Naive thymus-derived CD8-positive, alpha-beta T cell (primary cell): ENCODE measurements at regions not wholly inside any gene's neighbourhood (a gene's known extent, or its start where the extent isn't known, plus 50 kb on each side); places are given as distances from the start of the nearest gene placed in this dataset.
"Not testable (repeated sequence)": the region's sequence is repeated elsewhere in the genome, so short reads cannot be mapped to it uniquely, and the experiment has no call there.

ENCODE experiments used
- ATAC-seq, 2 donors: fragments of 150-1000 bp; cut with Tn5 transposase in 1 of 2; sonication (Bioruptor Pico), chemical (Tn5 transposase) in 1 of 2; 1 replicate in 1 of 2; 2 replicates in 1 of 2; pipeline ENCODE4 v1.10.0; 2021; ENCODE audit warnings: mild to moderate bottlenecking in 2 of 2, moderate library complexity in 2 of 2
- POLR2A ChIA-PET: fragments of 350-600 bp; sonication (Branson Sonifier 250); formaldehyde crosslinking; loops from one replicate; lab custom pipeline; 2021; ENCODE audit warnings: antibody characterized with exemption; lab: Charles Lee
- DNase-seq, 10 donors: peaks; one replicate each; pipeline versions ENCODE4 v3.0.0 to v3.0.0-alpha.2; 2020 to 2022
- H3K27ac Mint-ChIP-seq, 10 donors: one replicate each; pipeline ENCODE4 v1.8.0; 2020 to 2022; ENCODE audit warnings: mild to moderate bottlenecking in 10 of 10, mixed read lengths in 10 of 10, moderate library complexity in 4 of 10, inconsistent platforms in 1 of 10
- H3K27me3 Mint-ChIP-seq, 5 donors: one replicate each; pipeline ENCODE4 v1.8.0; 2021 to 2022; ENCODE audit warnings: mixed read lengths in 5 of 5
- H3K36me3 Mint-ChIP-seq, 3 donors: one replicate each; pipeline ENCODE4 v1.8.0; 2020 to 2022; ENCODE audit warnings: mixed read lengths in 3 of 3, mild to moderate bottlenecking in 2 of 3, inconsistent platforms in 1 of 3
- H3K4me1 Mint-ChIP-seq, 4 donors: one replicate each; pipeline ENCODE4 v1.8.0; 2021 to 2022; ENCODE audit warnings: mixed read lengths in 4 of 4
- H3K4me3 Mint-ChIP-seq, 10 donors: one replicate each; pipeline ENCODE4 v1.8.0; 2020 to 2022; ENCODE audit warnings: mild to moderate bottlenecking in 10 of 10, mixed read lengths in 10 of 10, moderate library complexity in 6 of 10, inconsistent platforms in 1 of 10
- H3K9me3 Mint-ChIP-seq, 9 donors: one replicate each; pipeline ENCODE4 v1.8.0; 2020 to 2022; ENCODE audit warnings: mixed read lengths in 9 of 9, mild to moderate bottlenecking in 3 of 9, inconsistent platforms in 1 of 9, moderate library complexity in 1 of 9

GRCh38 chr2:208571764-208572131, 165.2 kb downstream of the PTH2R start:
- POLR2A ChIA-PET, result no interaction called here
- no peak for DNase-seq
- Mint-ChIP-seq H3K9me3 (peaks cover 0 to 27% (median 2%) of the 10 kb centered on the region in 9 donors), H3K36me3 (no peaks in the 10 kb centered on the region), H3K4me1 (no peaks in the 10 kb centered on the region), H3K27me3 (peaks cover 0 to 5% (median 3%) of the 10 kb centered on the region in 5 donors), H3K27ac (no peak overlapping the region), H3K4me3 (no peak overlapping the region)
- ATAC-seq, result no peak

DNA sequence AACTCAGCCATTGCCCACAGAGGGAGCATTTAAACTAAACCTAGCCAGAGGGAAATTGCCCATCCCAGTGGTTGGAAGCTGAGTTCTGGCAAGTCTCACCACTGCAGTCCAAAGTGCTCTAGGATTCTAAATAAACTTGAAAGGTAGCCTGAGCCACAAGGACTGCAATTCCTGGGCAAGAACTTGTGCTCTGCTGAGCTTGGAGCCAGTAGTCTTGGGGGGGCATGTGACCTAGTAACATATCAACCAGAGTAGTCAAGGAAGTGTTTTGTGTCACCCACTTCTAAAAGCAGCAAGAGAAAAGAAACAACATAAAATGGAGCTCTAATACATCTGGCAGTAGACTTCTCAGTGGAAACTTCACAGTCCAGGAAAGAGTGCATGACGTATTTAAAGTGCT, 167.0 kb downstream of the PTH2R start:
- Mint-ChIP-seq H3K27ac (no peak overlapping the region), H3K4me3 (no peak overlapping the region), H3K36me3 (no peaks in the 10 kb centered on the region), H3K9me3 (peaks cover 0 to 27% (median 3%) of the 10 kb centered on the region in 9 donors), H3K4me1 (no peaks in the 10 kb centered on the region), H3K27me3 (peaks cover 0 to 5% (median 3%) of the 10 kb centered on the region in 5 donors)
- no peak for DNase-seq
- no peak for ATAC-seq
- POLR2A ChIA-PET, result no interaction called here

DNA sequence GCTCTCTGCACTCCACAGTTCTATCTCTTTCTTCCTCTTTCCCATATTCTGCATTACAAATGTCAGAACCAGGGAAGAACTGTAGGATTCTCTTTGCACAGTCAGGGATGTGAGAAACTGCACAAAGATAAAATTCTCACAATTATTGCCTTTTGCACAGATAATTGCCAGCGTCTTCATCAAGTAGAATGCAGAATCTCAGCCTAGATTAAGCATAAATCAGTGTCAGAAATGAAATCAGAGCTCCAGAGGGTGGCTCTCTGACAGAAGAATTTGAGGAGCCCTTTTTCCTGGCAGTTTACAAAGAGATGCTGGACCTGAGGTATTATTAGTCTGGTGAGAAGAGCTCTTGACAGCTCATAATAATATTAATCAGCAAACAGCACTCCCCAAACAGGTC, 173.1 kb downstream of the PTH2R start:
- H3K27me3 Mint-ChIP-seq, result no peaks in the 10 kb centered on the region
- ATAC-seq (no peak), DNase-seq (no peak)
- H3K4me3 Mint-ChIP-seq, result no peak overlapping the region
- POLR2A ChIA-PET, result no interaction called here
- H3K9me3 Mint-ChIP-seq, result peaks cover 0 to 19% (median 3%) of the 10 kb centered on the region in 9 donors
- no peaks in the 10 kb centered on the region for H3K4me1 Mint-ChIP-seq
- H3K27ac Mint-ChIP-seq, result no peak overlapping the region
- no peaks in the 10 kb centered on the region for H3K36me3 Mint-ChIP-seq

DNA sequence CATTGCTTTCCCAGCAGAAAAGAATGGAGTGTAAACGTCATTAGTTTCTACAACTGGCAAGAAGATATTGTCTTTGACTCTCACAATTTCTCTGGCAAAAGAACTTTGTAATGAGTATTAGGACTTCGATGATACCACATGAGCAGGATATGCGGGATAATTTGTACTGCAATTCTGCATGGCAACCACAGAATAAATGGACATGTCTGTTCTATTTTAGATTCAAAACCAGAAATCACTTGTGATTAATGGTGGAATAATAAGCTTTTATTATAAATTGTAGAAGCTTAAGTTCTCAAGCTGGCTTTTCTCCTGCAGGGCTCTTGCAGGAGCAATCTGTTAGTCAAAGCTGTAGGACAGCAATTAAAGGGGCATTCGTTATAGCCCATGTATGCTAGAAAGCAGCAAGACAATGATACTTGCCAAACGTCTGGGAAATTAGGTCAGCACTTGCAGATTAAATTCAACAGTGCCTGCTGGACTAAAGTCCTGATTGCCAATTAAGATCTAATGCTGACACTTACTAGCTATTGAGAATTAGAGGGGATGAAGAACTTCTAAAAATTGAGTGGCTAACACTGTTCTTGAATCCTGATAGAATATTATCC, 177.9 kb downstream of the PTH2R start:
- H3K9me3 Mint-ChIP-seq, result peaks cover 0 to 3% (median under 1%) of the 10 kb centered on the region in 9 donors
- no peak for DNase-seq
- POLR2A ChIA-PET, result no interaction called here

GRCh38 chr2:208586516-208586915, 179.9 kb downstream of the PTH2R start:
- Mint-ChIP-seq H3K4me3 (no peak overlapping the region), H3K9me3 (peaks cover 0 to 7% (median 0%) of the 10 kb centered on the region in 9 donors), H3K27ac (no peak overlapping the region), H3K4me1 (no peaks in the 10 kb centered on the region), H3K27me3 (no peaks in the 10 kb centered on the region), H3K36me3 (no peaks in the 10 kb centered on the region)
- POLR2A ChIA-PET, result no interaction called here
- ATAC-seq (no peak), DNase-seq (no peak)

More for the DNA sequence above, 177.9 kb downstream of the PTH2R start:
- H3K4me1 Mint-ChIP-seq, result no peaks in the 10 kb centered on the region
- H3K4me3 Mint-ChIP-seq, result no peak overlapping the region
- no peak for ATAC-seq
- no peak overlapping the region for H3K27ac Mint-ChIP-seq
- H3K36me3 Mint-ChIP-seq, result no peaks in the 10 kb centered on the region
- no peaks in the 10 kb centered on the region for H3K27me3 Mint-ChIP-seq

GRCh38 chr2:208594642-208595385, 188.2 kb downstream of the PTH2R start:
- ATAC-seq (no peak), DNase-seq (no peak)
- Mint-ChIP-seq H3K36me3 (no peaks in the 10 kb centered on the region), H3K4me1 (peaks cover 0 to 2% (median 0%) of the 10 kb centered on the region in 4 donors), H3K9me3 (peaks cover 0 to 8% (median 0%) of the 10 kb centered on the region in 9 donors), H3K4me3 (no peak overlapping the region), H3K27ac (no peak overlapping the region), H3K27me3 (no peaks in the 10 kb centered on the region)
- POLR2A ChIA-PET, result no interaction called here

DNA sequence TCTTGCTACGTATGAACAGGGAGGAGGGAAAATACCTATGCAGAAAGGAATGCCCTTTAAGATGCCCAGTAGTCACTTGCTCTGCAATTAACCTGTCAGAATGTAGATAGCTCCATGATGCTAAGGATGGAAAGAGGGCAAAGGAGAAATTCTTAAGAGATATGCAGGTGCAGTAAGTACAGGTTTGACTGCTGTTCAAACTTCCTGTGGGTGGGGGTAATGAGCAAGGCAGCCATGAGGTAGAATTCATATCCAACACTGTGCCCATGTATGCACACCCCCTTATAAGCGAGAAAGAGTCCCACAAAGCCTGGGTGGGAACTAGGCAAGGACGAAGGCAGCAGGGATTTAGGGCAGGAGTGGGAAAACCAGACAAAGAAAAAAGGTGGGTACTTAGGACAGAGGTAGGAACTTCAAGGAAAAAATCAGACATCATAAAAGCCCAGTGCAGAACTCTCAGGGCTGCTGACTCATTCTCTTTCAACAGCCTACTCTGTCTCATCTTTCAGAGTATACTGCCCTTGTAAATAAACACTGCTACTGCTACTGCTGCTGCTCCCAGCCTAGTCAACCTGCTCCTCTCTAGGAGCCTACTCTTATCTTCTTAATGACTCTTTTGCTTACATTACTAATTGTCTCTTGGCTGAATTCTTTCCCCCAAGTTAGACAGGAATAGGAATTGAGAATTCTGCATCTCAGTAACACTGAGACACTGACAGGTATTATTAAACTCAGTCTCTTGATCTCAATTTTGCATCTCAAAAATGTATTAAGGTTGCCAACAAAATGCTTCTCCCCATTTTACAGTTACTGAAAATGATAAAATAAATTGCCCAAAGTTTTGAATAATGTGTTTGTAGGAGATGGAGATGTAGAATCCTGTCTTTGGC, 189.0 kb downstream of the PTH2R start:
- Mint-ChIP-seq H3K36me3 (no peaks in the 10 kb centered on the region), H3K27me3 (no peaks in the 10 kb centered on the region), H3K4me1 (peaks cover 0 to 2% (median 0%) of the 10 kb centered on the region in 4 donors), H3K9me3 (peaks cover 0 to 15% (median 0%) of the 10 kb centered on the region in 9 donors), H3K4me3 (no peak overlapping the region), H3K27ac (no peak overlapping the region)
- no peak for ATAC-seq
- POLR2A ChIA-PET, result no interaction called here
- no peak for DNase-seq

- H3K36me3 Mint-ChIP-seq, result no peaks in the 10 kb centered on the region
- H3K27me3 Mint-ChIP-seq, result peaks cover 0 to 2% (median 0%) of the 10 kb centered on the region in 5 donors
- no peak overlapping the region for H3K4me3 Mint-ChIP-seq
- ATAC-seq (no peak), DNase-seq (no peak)
- H3K4me1 Mint-ChIP-seq, result no peaks in the 10 kb centered on the region
- POLR2A ChIA-PET, result no interaction called here
- no peak overlapping the region for H3K27ac Mint-ChIP-seq
- H3K9me3 Mint-ChIP-seq, result peaks cover 0 to 21% (median 6%) of the 10 kb centered on the region in 9 donors
Measured at GRCh38 chr2:208607694-208608093, 201.1 kb downstream of the PTH2R start.

GRCh38 chr2:208608122-208608835, 201.7 kb downstream of the PTH2R start:
- POLR2A ChIA-PET, result no interaction called here
- DNase-seq, result no peak
- Mint-ChIP-seq H3K36me3 (no peaks in the 10 kb centered on the region), H3K9me3 (peaks cover 0 to 27% (median 6%) of the 10 kb centered on the region in 9 donors), H3K4me3 (no peak overlapping the region), H3K4me1 (no peaks in the 10 kb centered on the region), H3K27ac (no peak overlapping the region), H3K27me3 (no peaks in the 10 kb centered on the region)
- no peak for ATAC-seq

DNA sequence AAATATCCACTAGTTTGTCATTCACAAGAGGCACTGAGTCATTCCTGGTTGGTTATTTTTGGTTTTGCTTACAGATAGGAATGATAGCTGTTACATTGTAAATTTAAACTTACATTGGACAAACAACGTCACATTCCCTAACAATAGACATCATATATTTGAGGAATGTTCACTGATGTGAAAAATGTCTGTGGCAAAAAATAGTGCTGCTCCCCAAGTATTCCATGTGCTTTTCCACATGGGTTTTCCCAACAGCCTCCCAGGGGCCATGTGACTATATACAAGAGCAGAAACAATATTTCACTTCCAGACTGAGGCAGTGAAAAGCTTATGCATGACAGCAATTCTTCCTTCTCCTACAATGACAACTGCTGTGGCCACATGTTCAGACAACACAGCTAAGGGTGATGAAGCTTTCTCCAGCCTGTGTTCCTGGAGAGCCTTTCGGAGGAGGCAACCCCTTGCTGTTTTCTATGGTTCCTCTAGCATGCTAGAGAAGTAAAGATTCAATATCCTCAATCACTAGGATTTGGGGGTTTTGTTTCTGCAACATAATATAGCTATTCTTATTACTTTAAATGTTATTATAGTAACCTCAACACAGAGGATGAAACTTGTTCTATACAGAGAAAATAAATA, 202.7 kb downstream of the PTH2R start:
- ATAC-seq, result no peak
- H3K27ac Mint-ChIP-seq, result no peak overlapping the region

GRCh38 chr2:208615675-208616074, 209.1 kb downstream of the PTH2R start:
- H3K27ac Mint-ChIP-seq, POLR2A ChIA-PET, H3K4me1 Mint-ChIP-seq, DNase-seq, H3K36me3 Mint-ChIP-seq, ATAC-seq, H3K27me3 Mint-ChIP-seq, H3K4me3 Mint-ChIP-seq: not testable (repeated sequence)
- peaks cover 4 to 30% (median 13%) of the 10 kb centered on the region in 9 donors for H3K9me3 Mint-ChIP-seq

More for the DNA sequence above, 202.7 kb downstream of the PTH2R start:
- H3K9me3 Mint-ChIP-seq, result peaks cover 4 to 37% (median 6%) of the 10 kb centered on the region in 9 donors
- DNase-seq, result no peak
- H3K27me3 Mint-ChIP-seq, result no peaks in the 10 kb centered on the region
- no peak overlapping the region for H3K4me3 Mint-ChIP-seq
- POLR2A ChIA-PET, result no interaction called here
- H3K4me1 Mint-ChIP-seq, result no peaks in the 10 kb centered on the region
- no peaks in the 10 kb centered on the region for H3K36me3 Mint-ChIP-seq

- POLR2A ChIA-PET, result no interaction called here
- DNase-seq (no peak), ATAC-seq (no peak)
- Mint-ChIP-seq H3K4me3 (no peak overlapping the region), H3K9me3 (peaks cover 0 to 22% (median 4%) of the 10 kb centered on the region in 9 donors), H3K27me3 (peaks cover 0 to 4% (median 0%) of the 10 kb centered on the region in 5 donors), H3K36me3 (no peaks in the 10 kb centered on the region), H3K27ac (no peak overlapping the region), H3K4me1 (no peaks in the 10 kb centered on the region)
Measured at GRCh38 chr2:208618220-208618619, 211.6 kb downstream of the PTH2R start.
